ENCODE measurements at regions not wholly inside any gene's neighbourhood (a gene's known extent, or its start where the extent isn't known, plus 50 kb on each side); places are given as distances from the start of the nearest gene placed in this dataset.
"Not testable (repeated sequence)": the region's sequence is repeated elsewhere in the genome, so short reads cannot be mapped to it uniquely, and the experiment has no call there.

GRCh38 chr5:106660681-106661080 lies 1010.1 kb downstream of the EFNA5 start:
- DNase-seq, result no peak

DNA sequence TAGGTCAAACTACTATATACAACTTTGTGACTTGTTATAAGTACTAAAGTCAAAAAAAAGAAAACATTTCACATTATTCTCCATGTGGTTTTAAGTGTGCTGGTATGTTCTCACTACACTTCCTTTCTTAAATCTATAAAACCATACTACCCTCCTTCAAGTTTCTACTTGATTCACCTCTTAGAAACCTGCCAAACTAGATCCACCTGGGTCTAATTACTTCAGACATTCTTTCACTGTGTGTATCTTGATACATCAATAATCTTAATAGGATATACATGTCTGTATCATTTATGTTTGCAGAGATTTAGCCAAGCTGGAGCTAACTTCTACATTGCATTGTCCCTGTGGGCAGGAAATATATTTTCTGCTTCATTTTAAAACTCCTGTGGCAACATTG lies 1012.6 kb downstream of the EFNA5 start:
- DNase-seq, result no peak

DNA sequence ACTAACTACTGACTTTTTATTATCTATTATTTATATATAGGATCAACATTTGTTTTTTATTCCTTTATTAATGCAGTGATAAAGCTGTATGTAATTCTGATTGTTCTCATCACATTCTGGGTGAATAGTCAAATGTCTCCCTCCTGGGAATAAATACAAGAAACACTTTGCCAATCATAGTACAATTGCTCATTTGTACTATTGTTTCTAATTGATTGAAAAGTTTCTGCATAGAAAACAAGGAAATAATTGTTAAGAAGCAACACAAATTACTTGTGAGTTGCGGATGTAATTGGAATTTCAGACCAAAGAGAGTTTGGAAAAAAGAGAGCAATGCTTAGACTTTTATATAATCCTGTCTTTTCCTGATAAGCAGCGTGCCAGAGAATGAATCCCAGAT lies 1013.9 kb downstream of the EFNA5 start:
- DNase-seq, result no peak

DNA sequence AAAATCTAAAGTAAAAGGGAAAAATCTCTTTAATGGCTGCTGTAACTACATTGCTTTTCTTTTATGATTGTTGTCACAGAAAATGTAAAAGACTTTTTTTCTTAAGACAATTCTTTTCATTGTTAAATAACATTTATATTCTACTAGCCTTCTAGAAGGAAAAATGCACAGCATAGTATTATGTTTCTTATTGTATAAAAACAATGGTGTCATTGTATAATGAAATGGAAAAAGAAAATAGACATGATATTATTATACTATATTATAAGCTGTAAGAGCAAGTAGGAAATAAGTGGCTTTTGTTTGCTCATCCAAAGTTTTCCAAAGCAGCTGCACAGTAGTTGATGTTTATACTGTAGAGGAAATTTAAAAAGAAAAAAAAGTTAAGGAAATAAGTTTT lies 1021.7 kb downstream of the EFNA5 start:
- no peak for DNase-seq

- no peak for DNase-seq
These were observed 1022.3 kb downstream of the EFNA5 start for GRCh38 chr5:106648401-106648800.

DNA sequence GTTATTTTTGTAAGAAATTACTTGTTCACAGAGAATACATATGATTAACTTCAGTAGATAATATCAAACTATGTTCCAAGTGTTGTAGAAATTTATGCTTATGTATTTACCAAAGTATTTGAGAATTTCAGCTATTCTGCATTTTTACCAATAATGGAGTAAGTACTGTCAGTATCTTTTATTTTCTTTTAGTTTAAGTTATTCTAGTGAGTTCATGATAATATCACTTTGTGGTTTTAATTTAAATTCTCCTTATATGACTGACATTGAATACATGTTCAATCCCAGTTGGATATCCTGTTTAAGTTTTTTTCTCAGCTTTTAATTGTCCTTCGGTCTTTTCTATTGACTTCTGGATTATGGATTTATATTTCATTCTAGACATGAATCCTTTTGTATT lies 1024.6 kb downstream of the EFNA5 start:
- no peak for DNase-seq

DNA sequence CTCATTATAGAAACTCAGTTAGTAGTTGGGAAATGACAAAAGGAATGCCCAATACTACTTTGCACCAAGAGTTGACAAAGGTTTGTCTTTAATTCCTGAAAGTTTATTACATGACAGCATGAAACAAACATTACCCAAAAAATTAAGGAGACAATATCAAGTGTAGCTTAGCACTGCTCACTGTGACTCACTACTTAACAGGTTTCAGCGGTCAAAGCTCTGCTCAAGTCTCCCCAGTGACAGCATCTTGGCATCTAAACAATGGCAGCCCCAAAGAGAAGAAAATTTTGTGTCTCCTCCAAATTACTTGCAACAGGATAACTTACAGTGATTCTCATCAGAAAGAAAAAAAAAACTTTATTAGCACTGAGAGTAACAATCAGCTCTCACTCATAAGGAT lies 1030.2 kb downstream of the EFNA5 start:
- DNase-seq, result no peak

- DNase-seq, result no peak
These were observed 1031.2 kb downstream of the EFNA5 start for GRCh38 chr5:106639488-106639887.

DNA sequence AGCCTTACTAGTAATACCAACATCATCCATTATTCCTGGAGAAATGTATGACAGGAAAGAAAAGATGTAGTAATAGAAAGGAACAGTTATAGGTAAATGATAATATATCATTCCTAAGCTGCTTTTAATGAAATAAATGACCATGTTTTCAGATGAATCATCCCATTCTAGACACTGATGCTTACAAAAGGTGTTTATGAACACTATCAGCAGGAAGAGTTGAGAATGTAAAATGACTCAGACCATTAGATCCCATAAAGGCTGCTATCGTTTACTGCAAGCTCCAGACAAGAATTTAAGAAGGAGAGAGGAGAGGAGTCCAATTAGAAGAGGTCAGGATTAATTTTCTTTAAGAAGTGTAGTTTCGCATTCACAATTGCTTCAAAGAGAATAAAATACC lies 1033.5 kb downstream of the EFNA5 start:
- DNase-seq, result no peak

GRCh38 chr5:106634375-106634774 lies 1036.4 kb downstream of the EFNA5 start:
- no peak for DNase-seq

DNA sequence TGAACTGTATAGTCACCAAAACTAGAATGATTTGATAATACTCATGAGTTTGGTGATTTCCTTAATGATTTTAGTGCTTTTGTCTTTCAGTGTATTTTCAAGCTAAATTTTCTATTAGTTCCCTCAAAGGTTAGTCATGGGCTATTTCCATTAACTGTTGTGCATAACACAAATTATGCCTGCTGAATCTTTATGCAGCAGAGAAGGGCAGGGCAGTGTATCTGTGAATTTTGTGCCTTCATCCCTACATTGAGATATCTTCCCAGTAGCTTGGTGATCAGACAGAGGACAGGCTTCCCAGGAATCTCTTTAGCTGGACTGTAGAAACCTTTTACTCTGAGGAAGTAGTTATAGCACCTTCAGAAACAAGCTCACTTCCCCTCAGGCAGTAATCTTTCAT lies 1036.9 kb downstream of the EFNA5 start:
- DNase-seq, result no peak

- DNase-seq, result not testable (repeated sequence)
These were observed 1042.3 kb downstream of the EFNA5 start for GRCh38 chr5:106628456-106628855.

GRCh38 chr5:106610041-106610440 lies 1060.7 kb downstream of the EFNA5 start:
- no peak for DNase-seq

DNA sequence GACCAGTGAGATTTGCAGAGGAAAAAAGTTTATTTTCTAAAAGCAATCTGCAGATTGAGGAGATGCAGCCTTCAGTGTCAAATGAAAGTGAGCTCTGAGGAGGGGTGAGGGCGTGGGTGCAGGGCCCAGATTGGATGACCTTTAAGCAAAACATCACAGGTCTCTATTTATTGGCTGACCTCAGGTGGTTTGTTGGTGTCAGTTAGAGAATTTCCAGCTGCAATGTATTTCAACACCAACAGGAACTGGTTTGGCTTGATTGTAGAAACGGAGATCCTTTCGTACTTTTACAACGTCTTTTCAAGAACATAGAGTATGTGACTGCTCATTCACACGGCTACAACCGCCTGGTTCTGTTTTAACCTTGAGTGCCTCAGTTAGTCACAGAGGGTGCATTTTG lies 1069.1 kb downstream of the EFNA5 start:
- no peak for DNase-seq

DNA sequence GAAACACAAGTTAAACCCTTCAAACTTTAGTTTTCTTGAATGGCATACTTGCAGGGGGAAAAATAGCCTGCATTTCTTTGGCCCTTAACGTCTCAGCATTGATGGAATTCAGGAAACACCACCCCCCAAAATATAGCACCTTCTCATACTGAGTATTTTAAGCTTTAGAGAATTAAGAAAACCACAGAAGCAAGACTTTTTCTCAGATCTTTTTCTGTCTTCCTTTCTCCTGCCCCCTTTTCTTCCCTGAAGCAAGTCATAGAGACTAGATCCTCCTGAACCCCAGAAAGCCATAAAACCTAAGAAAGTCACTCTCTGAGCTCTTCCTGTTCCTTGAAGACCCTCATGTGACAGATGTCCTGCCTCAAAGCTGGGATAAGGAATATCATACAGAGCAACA lies 1069.9 kb downstream of the EFNA5 start:
- no peak for DNase-seq

DNA sequence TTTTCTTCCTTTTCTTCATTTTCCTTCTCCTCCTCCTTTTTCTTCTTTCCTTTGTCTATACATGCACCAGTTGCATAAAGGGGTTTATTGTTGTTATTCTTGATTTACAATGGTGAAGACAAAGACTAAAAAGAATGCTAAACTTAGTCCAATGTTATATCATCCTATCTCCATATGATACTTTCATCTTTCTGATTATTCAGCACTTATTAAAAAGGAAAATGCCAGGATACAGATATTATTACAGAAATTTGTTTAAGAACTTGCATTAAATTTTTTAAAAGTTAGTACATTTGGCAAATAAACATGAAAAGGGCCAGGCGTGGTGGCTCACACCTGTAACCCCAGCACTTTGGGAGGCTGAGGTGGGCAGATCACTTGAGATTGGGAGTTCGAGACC lies 1074.9 kb downstream of the EFNA5 start:
- DNase-seq, result no peak

- DNase-seq, result no peak
These were observed 1086.5 kb downstream of the EFNA5 start for GRCh38 chr5:106584268-106584667.

DNA sequence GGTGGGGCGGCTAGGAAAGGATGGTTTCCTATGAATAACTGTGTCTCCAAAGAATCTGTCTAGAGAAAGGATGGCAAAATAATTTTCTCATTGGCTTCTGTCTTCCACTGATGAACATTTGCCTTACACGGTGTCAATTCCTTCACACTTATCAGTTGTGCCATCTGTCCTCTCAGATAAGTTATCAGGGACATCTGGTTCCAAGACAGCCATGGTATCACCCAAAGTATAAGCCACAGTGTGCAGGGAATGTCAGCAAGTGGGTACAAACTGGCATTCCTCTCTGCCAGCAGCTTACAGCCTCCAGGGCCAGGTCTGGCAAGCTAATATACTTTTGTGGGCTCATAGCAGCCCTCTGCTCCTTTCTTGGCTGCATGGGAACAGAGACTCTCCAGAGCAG lies 1092.0 kb downstream of the EFNA5 start:
- no peak for DNase-seq

DNA sequence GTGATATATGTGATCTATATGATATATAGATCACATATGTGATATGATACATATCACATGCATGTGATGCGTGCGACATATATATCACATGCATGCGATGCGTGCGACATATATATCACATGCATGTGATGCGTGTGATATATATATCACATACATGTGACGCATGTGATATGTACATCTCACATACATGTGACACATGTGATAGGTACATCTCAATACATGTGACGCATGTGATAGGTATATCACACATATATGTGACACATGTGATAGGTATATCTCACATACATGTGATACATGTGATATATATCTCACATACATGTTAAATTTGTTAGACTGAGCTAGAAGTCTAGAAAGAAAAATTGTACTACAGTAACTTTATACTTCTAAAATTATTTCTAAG lies 1095.9 kb downstream of the EFNA5 start:
- DNase-seq, result no peak

- DNase-seq, result no peak
These were observed 1104.7 kb downstream of the EFNA5 start for GRCh38 chr5:106566031-106566430.

- DNase-seq, result no peak
These were observed 1125.4 kb downstream of the EFNA5 start for GRCh38 chr5:106545325-106545724.

GRCh38 chr5:106543330-106543729 lies 1127.4 kb downstream of the EFNA5 start:
- no peak for DNase-seq

DNA sequence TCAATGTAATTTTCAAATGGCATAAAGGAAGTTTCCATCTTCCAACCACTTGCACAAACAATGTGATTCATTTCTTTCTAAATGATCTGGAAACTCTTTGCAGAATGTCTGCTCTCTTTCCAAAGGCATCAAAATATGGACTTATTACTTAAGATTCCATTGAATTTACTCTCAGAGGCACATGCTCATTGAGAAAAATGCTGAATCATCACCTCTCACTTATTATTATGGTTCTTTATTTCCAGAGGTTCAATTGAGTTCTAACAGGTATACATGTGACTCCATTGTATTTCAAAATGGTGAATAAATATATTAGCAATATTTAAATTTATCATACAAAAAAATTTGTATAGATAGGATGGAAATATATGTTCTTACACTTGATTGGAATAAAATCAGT lies 1140.6 kb downstream of the EFNA5 start:
- no peak for DNase-seq

GRCh38 chr5:106525438-106525837 lies 1145.3 kb downstream of the EFNA5 start:
- DNase-seq, result no peak

- no peak for DNase-seq
These were observed 1146.9 kb downstream of the EFNA5 start for GRCh38 chr5:106523852-106524251.

DNA sequence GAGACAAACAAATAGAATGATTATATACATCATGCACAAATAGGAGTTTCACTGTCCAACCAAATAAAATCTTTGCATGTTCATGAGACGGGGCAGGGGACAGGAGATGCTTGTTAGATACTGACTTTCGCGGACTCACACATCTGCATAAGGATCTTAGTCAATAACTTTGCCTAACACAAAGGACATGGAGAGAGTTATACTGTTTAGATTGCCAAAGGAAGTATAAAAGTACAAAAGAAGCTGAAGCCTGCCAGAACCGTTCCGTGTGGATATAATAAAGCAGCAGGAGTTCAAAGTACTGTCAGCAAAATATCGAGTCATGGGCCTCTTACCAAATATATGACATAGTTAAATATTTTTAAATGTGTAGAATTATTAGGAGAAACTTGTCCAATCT lies 1148.4 kb downstream of the EFNA5 start:
- DNase-seq, result no peak

All from GDM1 (cell line).